DMS153 treated with DMSO at 0.1 percent for 48 hours (cell line): ENCODE measurements at regions not wholly inside any gene's neighbourhood (a gene's known extent, or its start where the extent isn't known, plus 50 kb on each side); places are given as distances from the start of the nearest gene placed in this dataset.

ENCODE experiments used
- DNase-seq: peaks from one replicate; lab custom pipeline; 2025; ENCODE audit not compliant: unreplicated experiment; lab: John Stamatoyannopoulos, UW

- DNase-seq, result no peak
Observed at GRCh38 chr13:50189450-50189849, 174.2 kb downstream of the KCNRG start.

DNA sequence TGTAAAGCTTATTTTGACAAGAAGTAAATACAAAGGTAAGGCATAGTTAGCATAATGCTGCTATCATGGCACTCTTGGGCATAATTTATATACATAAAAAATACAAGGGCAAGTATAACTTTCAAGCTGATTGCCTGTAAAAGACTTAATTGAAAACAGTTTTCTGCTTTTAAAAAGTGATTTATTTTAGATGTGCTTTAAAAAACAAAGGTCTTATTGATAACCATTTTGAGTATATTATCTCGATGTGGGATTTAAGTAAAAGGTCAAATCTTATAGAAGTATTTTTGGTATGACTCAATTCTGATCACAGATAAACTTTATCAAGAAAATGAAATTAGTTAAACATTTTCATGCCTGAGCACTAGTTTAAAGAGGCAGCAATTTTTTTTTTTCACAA is 175.8 kb downstream of the KCNRG start:
- no peak for DNase-seq

DNA sequence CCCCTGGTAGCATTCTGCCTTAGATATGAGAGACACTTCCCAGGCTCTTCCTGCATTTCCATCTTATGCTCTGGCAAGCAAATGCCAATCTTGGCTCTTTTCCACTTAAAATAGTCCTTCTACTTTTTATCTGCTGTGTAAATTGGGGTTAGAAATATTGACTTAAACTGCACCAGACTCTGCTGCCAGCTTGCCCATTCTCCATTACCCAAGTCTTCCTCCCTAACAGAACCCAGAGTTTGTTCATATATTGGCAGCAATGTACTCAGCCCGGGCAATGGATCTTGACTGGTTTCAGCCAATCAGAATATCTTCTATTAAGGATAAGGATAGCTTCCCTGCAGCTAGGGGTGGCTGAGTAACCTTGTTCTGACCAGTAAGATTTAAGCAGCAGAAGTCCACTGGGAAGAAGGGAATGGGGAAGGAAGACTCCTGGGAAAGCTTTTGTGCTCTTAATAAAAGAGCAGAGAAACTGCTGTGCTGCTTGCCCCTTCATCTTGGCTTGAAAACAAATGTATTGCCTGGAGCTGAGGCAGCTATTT is 177.1 kb downstream of the KCNRG start:
- DNase-seq, result no peak

DNA sequence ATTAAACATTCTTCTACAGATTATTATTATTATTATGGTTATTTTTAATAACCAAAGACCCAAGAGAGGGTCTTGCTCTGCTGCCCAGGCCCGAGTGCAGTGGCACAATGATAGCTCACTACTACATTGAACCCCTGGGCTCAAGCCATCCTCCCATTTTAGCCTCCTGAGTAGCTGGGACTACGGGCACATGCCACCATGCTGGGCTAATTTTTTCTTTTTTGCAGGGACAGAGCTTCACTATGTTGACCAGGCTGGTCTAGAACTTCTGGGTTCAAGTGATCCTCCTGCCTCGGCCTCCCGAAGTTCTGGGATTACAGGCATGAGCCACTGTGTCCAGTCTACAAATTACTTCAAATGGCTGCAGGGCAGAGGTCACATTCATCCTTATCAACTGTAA is 179.8 kb downstream of the KCNRG start:
- DNase-seq, result no peak

GRCh38 chr13:50196118-50196517 is 180.9 kb downstream of the KCNRG start:
- no peak for DNase-seq

DNA sequence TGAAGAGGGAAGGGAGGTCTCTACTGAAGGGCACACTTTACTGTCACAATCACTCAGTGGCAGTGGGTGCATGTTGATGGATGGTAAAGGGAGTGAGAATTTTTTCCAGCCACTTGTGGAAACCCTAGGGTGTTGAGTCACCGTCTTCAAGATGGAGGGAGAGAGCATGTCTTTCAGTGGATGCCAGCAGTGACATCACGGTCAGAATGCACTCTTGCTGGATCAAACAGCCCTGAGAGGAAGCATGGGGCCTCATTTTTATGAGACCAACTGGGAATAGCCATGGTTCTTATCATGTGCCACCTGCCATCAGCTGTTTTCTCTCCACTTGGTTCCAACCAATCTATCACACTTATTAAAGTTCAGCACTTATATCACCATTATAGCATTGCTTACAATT is 182.5 kb downstream of the KCNRG start:
- no peak for DNase-seq

DNA sequence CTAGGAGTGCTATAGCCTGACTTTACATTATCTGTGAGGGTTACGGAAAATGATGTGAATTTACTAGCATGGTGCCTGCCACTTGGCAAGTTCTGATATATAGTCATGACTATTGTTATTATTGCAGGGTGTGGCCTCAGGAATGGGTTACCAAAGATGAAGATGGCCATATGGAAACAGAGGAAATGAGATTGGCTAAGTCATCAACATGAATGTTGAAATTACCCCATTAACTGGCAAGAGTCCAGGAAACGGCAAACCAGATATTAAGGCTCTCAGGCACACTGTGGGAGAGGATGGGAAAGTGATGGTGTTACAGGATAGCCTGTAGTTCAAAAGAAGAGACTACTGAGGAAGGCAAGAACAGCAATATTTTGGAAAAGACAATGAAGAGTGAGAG is 183.3 kb downstream of the KCNRG start:
- peak; percentile 19 for DNase-seq

DNA sequence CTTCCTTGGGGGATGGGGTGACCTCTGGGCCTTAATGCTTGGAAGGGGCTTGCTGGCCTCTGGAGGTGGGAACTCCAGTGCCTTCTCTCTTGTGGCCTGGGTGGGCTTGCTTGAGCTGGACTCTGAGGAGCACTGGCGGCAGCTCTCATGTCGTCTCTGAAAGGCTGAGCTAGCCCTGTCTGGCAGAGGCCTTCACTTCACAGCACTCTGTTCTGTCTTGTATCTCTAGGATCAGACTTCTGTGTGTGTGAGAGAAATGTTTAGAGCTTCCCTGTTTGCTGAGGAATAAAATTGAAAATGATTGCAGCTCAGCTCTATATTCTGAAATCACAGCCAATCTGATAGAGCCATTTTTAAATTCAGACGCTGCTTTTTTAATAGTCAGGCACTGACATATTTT is 185.3 kb downstream of the KCNRG start:
- no peak for DNase-seq

- DNase-seq, result no peak
Observed at GRCh38 chr13:50200988-50201387, 185.7 kb downstream of the KCNRG start.

DNA sequence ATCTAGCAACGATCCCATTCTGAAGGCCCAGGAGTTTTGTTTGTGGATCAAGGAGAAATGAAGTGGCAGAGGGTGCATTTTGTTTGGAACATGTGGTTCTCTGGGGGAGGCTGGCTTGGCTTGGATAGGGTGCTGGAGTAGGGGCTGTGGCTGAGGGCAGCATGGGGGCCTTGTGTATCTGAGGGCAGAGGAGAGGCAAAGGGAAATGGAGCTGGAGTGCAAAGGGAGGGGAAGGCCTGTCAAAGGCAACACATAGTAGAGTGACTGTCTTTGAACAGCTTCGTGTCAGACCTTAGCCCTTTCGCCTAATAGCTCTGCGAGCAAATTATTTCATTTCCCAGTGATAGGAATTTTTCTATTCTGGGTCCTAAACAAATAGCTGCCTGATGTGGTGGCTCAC is 187.2 kb downstream of the KCNRG start:
- no peak for DNase-seq

DNA sequence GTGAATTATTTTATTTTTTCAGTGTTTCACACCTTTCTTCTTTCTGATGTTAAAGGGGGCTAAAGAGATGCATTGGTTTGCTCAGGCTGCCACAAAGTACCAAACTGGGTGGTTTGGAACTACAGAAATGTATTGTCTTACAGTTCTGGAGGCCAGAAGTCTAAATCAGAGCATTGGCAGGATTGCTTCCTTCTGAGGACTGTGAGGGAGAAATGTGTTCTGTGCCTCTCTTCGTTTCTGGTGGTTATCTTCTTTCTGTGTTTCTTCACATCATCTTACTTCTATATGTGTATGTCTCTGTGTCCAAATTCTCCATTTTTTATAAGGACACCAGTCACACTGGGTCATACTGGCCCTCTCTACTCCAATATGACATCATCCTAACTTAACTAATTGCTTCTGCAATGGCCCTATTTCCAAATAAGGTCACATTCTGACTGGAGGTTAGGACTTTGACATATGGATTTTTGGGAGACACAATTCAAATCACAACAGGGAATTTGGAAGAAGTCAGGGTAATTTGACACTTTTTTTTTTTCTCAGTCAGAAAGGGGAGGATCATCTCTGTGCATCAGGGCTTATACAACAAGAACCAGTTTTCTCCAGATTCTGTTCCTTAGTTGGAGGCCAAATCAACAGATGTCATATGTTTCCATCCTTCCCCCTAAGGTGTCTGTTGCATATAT is 188.2 kb downstream of the KCNRG start:
- no peak for DNase-seq

DNA sequence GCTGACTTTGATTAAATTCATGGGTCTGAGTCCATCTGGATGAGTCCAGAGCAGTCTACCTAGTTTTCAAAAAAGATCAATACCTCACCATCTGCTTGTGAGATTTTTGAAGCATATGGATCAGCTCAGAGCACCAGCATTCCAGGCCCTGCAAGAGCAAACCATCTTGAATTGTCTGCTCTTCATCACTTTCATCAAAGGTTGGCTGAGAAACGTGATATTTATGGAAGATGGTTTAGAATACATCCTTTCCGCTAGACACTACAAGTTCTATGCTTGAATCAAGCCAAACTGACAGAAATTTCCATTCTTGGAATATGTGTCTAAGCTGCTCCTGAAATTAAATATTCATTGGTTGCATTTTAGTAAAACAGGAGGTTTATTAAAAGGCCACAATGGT is 190.3 kb downstream of the KCNRG start:
- no peak for DNase-seq

DNA sequence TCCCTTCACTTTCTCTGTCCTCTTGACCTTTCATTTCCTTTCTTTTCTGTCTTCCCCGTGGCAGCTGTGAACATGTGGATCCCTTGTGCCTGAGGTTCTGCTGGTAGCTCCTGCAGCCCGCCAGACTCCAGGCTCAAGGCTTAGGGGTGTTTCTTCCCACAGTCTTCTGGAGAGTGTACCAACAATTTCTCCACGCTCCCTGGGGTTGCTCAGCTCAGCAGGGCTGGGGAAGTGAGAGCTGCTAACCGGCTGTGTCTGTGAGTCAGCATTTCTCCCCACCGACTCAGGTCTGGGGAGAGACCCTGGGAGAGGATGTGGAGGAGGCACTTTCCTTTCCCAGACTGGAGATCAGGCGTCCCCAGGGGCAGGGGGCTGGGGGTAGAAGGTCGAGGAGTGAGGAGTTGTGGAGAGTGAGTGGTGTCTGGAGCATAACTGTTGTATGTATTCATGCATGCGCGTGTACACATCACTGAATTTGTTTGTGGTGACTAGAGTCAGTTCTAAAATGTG is 193.6 kb downstream of the KCNRG start:
- DNase-seq, result no peak

DNA sequence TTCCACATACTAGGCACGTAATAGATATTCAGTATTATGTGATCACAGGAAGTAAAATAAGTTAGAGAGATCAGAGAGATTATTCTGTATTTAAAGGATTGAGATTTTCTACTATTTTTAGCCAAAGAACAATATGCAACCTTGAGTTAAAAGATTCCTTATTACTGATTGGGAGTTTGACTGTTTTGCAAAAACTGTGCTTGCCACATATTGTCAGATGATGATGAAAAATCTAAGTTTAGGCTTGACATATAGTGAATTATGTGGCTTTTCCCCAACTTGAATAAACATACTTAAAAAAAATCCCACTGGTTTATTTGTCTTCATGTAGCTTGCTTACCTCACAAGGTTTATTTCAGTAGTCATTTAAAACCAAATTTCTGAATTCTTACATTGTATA is 194.4 kb downstream of the KCNRG start:
- no peak for DNase-seq

- no peak for DNase-seq
Observed at GRCh38 chr13:50213526-50213925, 198.3 kb downstream of the KCNRG start.

- DNase-seq, result no peak
Observed at GRCh38 chr13:50214514-50214913, 199.3 kb downstream of the KCNRG start.

DNA sequence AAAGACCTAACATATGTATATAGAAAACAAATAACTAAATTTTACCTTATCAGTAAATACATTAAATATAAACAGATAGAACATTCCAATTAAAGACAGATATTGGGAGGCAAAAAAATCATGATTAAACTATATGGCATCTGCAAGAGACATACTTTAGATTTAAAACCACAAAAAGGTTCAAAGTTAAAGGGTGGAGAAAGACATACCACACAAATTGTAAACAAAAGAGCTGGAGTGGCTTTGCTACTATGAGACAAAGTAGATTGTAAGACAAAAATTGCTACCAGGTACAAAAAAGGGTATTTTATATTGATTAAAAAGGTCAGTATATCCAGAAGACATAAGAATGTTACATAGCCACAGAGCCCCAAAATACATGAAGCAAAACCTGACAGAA is 200.2 kb downstream of the KCNRG start:
- no peak for DNase-seq

DNA sequence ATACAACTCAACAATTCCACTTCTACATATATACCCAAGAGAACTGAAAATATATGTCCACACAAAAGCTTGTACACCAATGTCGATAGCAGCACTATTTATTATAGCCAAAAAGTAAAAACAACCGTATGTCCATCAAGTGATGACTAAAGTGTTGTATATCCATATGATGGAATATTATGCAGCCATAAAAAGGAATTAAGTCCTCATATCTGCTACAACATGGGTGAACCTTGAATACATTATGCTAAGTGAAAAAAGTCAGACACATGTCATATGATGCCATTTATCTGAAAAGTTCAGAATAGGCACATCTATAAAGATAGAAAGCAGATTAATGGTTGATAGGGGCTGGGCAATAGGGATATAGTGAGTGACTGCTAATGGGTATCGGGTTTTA is 204.5 kb downstream of the KCNRG start:
- no peak for DNase-seq

GRCh38 chr13:50220938-50221337 is 205.7 kb downstream of the KCNRG start:
- DNase-seq, result no peak

GRCh38 chr13:50222569-50223332 is 207.5 kb downstream of the KCNRG start:
- peak; percentile 12 for DNase-seq

- no peak for DNase-seq
Observed at GRCh38 chr13:50224534-50224933, 209.3 kb downstream of the KCNRG start.
